SW480 (cell line): ENCODE measurements at regions not wholly inside any gene's neighbourhood (a gene's known extent, or its start where the extent isn't known, plus 50 kb on each side); places are given as distances from the start of the nearest gene placed in this dataset.

Source experiments
- DNase-seq: peaks from one replicate; pipeline ENCODE4 v3.0.0-alpha.2; 2016; ENCODE audit warnings: low spot score

- no peak for DNase-seq
These were observed 151.8 kb upstream of the PTPRM start for GRCh38 chr18:7415081-7415894.

GRCh38 chr18:7417727-7418126, 149.4 kb upstream of the PTPRM start:
- DNase-seq = peak; percentile 39

DNA sequence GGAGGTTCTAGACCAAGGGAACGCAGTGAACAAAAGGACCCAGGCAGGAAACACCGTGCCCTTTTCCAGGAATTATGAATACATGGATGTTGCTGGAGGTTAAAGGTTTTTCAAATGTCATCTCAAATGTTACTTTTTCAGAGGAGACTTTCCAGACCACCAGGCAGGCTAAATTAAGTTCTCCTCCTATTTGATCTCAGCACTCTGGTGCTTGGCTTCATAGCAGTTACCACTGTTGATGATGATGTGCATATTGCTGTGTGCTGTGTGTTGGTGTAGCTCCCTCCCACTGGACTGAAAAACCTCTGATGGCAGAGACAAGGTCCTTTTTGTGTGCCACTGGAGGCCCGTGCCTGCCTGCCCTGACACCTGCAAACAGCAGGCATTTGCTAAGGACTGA, 137.3 kb upstream of the PTPRM start:
- no peak for DNase-seq

DNA sequence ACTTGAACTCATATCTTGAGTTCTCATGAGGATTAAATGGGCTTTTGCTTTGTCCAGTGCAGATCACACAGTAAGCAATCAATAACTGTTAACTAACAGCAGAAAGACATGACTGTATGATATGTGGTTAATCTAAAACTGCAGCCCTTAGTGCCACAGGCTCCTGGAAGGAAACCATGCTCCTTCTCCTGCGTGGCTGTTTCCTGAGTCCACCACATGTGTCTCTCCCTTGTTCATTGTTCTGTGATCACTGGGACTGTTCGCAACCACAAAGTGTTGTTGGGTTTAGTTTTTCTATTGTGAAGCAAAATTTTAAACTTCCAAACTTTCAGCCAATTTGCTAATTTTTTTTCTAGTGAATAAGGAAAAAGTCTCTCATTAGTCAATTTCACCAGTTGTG, 130.9 kb upstream of the PTPRM start:
- no peak for DNase-seq

DNA sequence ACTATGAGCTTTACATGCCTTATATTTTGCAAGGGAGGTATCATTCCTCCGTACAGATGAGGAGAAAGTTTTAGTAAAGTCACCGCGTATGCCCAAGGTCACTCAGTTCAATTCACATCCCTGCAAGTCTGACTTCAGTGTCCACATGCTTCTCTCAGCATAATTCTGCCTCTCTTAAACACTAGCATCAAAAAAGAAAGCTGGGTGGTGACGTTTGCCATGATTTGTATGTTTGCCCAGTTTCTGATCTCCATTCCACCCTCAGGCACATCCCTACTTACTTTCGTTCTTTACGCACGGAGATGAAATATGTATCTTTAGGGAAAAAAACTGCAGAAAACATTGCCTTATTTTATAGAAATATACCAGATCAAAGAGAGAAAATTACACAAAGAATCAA, 129.2 kb upstream of the PTPRM start:
- no peak for DNase-seq

- DNase-seq = no peak
These were observed 128.5 kb upstream of the PTPRM start for GRCh38 chr18:7438646-7439045.

- no peak for DNase-seq
These were observed 119.6 kb upstream of the PTPRM start for GRCh38 chr18:7447318-7448028.

DNA sequence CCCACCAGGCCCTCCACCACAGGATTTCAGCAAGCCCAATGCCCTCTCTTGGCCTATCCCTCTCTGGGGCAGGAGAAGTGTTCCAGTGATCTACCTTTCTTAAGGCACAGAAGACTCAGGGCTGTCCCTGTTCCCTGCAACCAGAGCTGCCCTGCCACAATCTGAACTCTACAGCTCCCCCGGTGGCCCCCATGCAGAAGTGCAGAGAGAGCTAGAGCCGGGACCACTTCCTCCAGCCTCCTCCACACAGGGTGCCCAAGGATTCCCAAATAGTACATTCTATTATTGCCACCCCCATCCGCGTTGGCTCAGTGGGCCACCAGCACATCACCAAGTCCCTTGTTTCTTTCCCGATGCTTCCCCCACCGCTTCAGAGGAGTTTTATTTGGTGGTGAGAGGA, 114.8 kb upstream of the PTPRM start:
- peak; percentile 47 for DNase-seq

DNA sequence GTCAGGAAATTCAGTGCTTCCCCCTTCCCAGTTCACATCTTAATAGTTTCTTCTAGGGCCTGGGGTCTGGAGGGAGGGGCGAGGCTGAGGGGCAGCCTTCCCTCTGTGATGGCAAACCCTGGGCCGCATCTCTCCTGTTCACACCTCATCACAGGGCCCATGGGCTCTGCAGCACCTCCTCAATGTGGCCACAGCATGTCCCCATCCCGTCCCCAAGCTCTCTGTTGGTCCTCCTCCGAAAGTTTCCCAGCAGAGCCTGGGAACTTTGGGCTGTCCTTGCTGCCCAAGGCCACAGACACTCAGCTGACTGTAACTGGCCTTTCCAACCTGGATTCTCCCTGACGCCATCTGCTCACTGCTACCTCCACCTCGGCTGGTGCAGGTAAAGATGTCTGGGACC, 112.7 kb upstream of the PTPRM start:
- no peak for DNase-seq

GRCh38 chr18:7456376-7456775, 110.7 kb upstream of the PTPRM start:
- no peak for DNase-seq

DNA sequence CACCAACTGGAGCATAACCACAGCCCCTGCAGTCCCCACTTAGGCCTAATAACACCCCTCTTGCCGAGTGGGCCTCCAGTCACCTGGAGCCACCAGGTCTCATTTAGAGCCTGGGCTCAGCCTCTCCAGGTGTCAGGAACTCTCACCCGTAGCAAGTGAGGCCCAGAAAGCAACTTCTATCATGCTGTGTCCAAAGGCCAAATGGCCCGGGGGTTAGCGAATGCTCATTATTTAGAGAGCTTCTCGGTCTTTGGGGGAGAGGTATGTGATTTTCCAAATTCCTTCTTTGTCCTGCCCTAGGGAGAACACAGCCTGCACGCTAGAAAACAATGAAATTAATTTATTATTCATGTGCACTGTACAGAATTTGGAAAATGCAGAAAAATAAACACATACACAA, 109.9 kb upstream of the PTPRM start:
- DNase-seq = no peak

- no peak for DNase-seq
These were observed 108.2 kb upstream of the PTPRM start for GRCh38 chr18:7458884-7459283.

- DNase-seq = no peak
These were observed 107.0 kb upstream of the PTPRM start for GRCh38 chr18:7459851-7460770.

DNA sequence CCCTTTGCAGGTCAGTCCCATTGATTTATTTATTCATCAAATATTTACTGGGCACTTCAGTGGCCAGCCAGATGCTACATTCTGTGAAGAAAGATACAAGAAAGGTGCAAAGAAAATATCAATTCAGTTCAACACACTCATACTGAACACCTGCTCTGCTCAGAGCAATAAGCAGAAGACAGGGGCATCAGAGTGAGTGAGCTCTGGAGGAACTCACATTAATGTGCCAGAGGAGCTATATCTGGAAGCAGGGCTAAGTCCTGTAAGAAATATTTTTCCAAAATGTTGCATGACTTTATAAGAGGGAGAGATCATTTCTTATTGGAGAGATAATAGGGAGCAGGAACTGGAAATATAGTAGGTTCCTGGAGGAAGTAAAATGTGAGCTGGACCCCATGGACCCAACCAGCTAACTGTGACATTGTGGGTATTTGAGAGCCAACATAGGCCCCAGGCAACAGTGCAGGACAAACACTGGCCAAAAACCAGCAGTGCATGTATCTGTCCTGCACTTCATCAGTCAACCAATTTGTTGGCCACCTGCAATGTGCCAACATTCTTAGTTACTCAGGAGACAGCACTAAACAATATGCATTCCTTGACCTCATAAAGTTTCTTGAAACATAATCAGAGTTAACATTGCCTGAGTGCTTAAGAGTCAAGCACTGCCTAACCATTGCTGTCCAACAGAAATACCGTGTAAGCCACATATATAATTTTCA, 102.7 kb upstream of the PTPRM start:
- no peak for DNase-seq

GRCh38 chr18:7466190-7466589, 100.9 kb upstream of the PTPRM start:
- no peak for DNase-seq

GRCh38 chr18:7467708-7468466, 99.2 kb upstream of the PTPRM start:
- peak; percentile 44 for DNase-seq

GRCh38 chr18:7470101-7470500, 97.0 kb upstream of the PTPRM start:
- DNase-seq = no peak

GRCh38 chr18:7470503-7470902, 96.6 kb upstream of the PTPRM start:
- no peak for DNase-seq

DNA sequence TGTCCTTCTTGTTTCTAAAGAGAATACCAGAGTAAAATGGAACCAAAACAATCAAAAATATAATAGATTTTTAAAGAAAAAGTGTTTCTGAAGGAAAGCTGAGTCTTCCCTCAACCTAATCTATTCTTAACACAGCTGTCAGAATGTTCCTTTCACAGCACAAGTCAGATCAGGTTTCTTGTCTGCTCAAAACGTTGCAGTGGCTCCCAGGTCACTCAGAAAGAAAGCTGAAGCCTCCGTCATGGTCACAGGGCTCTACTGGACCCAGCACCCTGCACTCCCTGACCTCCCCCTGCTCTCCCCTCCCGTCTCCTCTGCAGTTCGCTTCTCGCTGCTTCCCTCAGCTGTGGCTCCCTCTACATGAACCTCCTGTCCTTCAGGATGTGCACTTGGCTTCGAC, 90.7 kb upstream of the PTPRM start:
- DNase-seq = no peak

DNA sequence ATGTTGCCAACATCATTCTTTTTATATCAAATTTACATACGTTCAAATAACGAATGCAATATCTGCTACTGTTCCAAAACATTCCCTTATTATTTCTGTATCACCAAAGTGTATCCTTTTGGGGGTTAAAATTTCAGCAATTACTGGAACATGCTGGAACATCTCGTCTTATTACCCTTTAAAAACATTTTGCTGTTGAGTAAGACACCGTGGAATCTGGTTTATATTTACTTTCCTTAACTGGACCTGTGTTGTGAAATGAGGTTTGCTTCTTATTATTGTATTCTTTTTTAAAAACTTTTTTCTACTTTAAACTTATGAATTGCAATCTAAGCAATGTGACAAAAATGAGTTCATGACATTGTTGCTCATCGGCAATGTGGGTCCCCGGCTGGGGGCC, 87.4 kb upstream of the PTPRM start:
- no peak for DNase-seq

GRCh38 chr18:7480879-7481278, 86.2 kb upstream of the PTPRM start:
- no peak for DNase-seq
